NCI-H345 (cell line): ENCODE measurements at regions not wholly inside any gene's neighbourhood (a gene's known extent, or its start where the extent isn't known, plus 50 kb on each side); places are given as distances from the start of the nearest gene placed in this dataset.

Experiments
- DNase-seq: peaks from one replicate; lab custom pipeline; 2025; lab: John Stamatoyannopoulos, UW

- DNase-seq = no peak
Observed at GRCh38 chr14:95382747-95383146, 63.0 kb upstream of the CLMN start.

DNA sequence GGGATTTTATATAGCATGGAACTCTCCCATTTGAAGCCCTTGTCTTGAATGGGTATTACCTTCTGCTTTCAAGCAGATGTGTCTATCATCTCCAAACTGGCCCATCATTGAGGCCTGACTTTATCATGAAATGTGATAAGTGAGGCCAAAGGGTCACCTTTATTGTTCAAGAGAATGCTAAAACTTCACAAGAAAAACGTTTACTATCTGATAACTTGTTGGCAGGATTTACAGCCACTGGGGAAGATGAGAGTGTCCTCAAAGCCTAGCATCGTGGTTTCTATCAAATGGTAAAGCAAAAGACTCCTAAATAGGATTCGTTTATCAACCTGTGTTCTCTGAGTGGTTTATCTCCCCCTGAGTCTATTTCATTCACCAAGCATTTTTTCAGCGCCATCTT is 62.0 kb upstream of the CLMN start:
- no peak for DNase-seq

- DNase-seq = no peak
Observed at GRCh38 chr14:95380350-95381042, 60.8 kb upstream of the CLMN start.

GRCh38 chr14:95379634-95380033 is 59.9 kb upstream of the CLMN start:
- DNase-seq = no peak

GRCh38 chr14:95375539-95376109 is 55.9 kb upstream of the CLMN start:
- DNase-seq = no peak

GRCh38 chr14:95374239-95374997 is 54.7 kb upstream of the CLMN start:
- DNase-seq = no peak

DNA sequence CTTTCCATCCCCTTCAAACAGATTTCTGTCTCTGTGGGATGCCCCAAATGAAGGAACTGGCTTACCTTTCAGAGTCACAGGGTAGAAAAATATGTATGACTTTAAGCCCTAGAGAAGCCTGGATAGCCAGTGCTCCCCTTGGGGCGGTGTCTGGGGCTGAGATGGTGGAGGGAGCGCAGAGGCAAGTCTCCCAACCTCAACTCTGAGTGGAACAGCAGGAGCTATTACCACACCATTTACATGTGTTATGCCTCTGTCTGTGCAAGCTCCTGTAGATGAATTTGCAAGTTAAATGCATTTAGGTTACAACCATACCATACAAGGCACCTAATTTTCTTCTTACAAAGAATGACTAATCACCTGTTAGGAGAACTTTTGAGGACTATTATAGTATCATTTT is 50.4 kb upstream of the CLMN start:
- DNase-seq = no peak
